GM12872 (cell line): ENCODE measurements at regions not wholly inside any gene's neighbourhood (a gene's known extent, or its start where the extent isn't known, plus 50 kb on each side); places are given as distances from the start of the nearest gene placed in this dataset.

Source experiments
- TF ChIP-seq, protein P1 (sequence below): IDR thresholded peaks from 3 replicates; pipeline ENCODE4 v1.5.1; 2011; ENCODE audit warnings: low read depth, mild to moderate bottlenecking, low read length, moderate library complexity; ENCODE audit not compliant: insufficient read depth

DNA sequence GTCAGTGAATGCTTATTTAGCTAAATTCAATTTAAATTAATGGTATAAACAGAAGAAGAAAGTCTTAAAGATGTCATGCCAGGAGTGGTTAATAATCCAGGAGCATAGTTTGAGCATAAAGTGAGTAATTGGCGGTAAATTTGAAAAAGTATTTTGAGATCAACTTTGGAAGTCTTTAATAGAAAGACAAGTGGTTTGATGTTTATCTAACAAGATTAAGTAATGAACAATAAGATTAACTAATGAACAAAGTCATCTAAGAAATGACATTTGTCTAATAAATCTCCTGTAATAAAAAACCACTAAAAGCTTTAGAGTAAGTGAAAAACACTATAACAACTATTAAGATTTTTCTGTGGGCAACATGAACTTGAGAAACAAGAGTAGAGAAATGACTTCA, 112.8 kb downstream of the CAPZA3 start:
- TF ChIP-seq, protein P1, sequence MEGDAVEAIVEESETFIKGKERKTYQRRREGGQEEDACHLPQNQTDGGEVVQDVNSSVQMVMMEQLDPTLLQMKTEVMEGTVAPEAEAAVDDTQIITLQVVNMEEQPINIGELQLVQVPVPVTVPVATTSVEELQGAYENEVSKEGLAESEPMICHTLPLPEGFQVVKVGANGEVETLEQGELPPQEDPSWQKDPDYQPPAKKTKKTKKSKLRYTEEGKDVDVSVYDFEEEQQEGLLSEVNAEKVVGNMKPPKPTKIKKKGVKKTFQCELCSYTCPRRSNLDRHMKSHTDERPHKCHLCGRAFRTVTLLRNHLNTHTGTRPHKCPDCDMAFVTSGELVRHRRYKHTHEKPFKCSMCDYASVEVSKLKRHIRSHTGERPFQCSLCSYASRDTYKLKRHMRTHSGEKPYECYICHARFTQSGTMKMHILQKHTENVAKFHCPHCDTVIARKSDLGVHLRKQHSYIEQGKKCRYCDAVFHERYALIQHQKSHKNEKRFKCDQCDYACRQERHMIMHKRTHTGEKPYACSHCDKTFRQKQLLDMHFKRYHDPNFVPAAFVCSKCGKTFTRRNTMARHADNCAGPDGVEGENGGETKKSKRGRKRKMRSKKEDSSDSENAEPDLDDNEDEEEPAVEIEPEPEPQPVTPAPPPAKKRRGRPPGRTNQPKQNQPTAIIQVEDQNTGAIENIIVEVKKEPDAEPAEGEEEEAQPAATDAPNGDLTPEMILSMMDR = no peak

DNA sequence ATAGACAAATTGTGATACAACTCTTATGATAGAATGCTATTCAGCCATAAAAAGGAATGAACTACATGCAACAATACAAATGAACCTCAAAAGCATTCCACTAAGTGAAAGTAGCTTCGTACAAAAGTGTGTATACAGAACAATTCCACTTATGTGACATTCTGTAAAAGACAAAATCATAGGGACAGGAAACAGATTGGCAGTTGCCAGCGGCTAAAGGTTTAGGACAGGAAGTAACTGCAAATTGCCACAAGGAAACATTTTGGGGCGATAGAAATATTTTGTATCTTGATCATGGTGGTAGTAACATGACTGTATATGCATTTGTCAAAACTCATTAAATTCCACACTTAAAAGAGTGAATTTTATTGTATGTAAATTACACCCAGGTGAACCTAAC, 113.4 kb downstream of the CAPZA3 start:
- TF ChIP-seq, protein P1 = no peak

DNA sequence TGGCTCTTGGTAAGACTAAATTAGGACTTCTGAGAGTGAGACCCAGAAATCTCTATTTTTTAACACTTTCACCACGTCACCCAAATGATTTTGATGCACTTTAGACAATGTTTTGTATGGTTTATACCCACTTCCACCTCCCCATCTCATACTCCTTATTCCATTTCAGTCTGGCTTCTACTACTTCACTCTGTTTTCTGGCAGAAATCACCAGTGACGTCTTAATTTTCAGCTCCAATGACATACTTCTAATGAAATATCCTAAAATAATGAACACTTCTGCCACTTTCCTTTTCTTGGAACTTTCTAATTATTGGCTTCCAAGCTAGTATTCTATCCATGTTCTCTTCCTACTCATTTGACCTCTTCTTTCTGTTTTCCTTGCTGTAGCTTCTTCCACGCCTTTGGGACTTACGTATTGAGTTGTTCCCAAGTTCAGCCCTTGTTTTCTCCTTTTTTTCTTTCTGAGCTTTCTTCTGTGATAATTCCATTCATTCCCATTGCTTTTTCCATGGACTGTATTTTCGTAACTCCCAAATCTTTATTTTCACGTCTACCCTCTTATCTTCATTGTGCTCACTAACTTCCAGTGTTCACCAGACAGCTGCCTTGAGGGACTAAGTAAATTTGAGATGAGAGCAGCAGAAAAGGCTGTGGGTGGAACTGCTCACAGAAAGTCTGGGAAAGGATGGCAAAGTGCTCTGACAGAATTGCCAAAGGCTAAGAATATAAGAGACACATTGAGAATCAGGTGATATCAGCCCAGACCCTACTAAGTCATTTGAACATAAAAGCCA, 115.8 kb downstream of the CAPZA3 start:
- TF ChIP-seq, protein P1 = no peak

DNA sequence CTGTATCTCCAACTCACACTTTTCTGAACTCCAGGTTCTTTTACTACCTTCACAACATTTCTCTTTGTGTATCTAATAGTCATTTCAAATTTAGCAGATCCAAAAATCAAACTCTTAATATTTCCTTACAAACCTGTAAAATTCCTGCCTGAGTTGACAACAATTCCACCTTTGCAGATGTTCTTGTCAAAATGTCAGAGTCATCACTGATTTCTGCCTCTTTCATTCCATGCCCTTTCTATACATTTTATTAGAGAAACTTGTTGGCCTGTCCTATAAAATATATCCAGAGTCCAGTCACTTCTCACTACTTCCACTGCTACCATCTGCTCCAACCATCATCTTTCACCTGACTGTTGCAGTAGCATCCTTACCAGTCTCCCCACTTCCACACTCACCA, 119.7 kb downstream of the CAPZA3 start:
- TF ChIP-seq, protein P1 = no peak

DNA sequence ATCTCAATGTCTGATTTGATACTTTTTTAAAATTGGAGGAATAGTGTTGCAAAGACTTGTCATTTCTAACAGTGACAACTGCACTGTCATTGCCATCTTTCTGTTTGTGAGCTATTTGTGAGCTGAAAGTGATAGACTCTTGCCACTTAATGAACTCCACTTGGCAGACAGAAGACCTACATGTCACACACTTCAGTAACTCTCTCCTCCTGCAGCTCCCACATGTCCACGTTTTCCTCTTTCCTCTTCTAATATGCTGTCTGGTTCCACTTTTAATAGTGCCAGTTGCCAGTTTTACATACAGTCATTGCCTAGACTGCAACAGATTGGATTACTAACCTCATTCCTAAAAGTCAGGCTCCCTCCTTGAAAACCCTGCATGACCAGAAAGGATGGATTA, 121.5 kb downstream of the CAPZA3 start:
- TF ChIP-seq, protein P1 = no peak

DNA sequence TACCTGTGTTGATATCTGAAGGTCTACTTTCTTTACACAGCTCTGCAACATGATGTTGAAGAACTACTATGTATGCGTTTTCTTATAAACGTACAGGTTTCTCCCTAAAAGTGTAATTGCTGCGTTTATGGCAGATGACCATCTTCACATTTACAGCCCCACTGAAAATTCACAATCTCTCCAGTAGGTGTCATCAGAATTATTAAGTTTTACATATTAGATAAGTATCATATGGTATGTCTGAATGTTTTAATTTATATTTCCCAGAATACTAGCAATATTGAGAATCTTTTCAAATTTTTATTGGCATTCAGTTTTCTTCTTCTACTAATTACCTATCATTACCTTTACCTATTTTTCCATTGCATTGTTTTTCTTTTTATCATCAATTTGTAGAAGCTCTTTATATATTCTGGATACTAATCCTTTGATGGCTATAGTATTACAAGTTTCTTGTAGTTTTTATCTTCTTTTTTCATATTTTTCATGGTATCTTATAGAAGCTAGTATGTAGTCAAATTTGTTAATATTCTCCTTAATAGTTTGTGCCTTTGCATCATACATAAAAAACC, 123.5 kb downstream of the CAPZA3 start:
- TF ChIP-seq, protein P1 = peak; percentile 19; the same call in 1 of the 3 replicates

DNA sequence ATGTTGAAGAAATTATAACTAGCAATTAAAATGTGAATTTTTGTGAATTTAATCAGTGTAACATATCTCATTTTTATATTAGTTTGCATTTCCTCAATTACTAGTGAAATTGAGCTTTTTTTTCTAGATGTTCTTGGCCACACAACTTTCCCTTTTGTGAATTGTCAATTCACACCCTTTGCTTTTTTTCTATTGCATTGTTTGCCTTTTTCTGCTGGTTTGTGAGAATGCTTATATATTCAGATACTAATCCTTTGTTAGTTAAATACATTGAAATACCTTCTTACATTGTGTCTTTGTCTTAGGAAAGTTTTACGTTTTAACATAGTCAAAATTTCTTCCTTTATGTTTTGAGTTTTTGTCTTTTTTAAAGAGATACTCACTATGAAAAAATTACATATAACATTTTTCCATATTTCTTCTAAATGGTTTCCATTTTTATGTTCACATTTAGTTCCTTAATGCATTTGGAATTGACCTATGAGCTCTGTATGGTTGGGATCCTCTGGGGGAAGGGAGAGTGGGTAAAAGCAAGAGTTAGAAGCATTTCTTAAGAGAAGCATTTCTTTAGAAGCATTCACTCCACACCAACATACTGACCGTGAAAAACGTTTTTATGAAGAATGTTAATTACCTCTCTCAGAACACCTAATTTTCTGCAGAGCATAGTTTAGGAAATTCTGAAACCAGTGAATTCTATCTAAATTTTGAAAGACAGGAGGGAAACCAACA, 126.0 kb downstream of the CAPZA3 start:
- TF ChIP-seq, protein P1 = no peak
